Endothelial cell (in vitro differentiated cells): ENCODE measurements at regions not wholly inside any gene's neighbourhood (a gene's known extent, or its start where the extent isn't known, plus 50 kb on each side); places are given as distances from the start of the nearest gene placed in this dataset.

ENCODE experiments used
- DNase-seq: peaks from one replicate; pipeline ENCODE4 v3.0.0; 2021; ENCODE audit warnings: low spot score
- H3K27ac Mint-ChIP-seq: one replicate; pipeline ENCODE4 v1.8.0; 2021; ENCODE audit warnings: mixed read lengths, inconsistent platforms; ENCODE audit not compliant: unreplicated experiment
- H3K27me3 Mint-ChIP-seq: one replicate; pipeline ENCODE4 v1.8.0; 2021; ENCODE audit warnings: mild to moderate bottlenecking, moderate library complexity, mixed read lengths, inconsistent platforms; ENCODE audit not compliant: unreplicated experiment
- H3K36me3 Mint-ChIP-seq: one replicate; pipeline ENCODE4 v1.8.0; 2021; ENCODE audit warnings: mild to moderate bottlenecking, low read depth, mixed read lengths, inconsistent platforms; ENCODE audit not compliant: unreplicated experiment
- H3K4me1 Mint-ChIP-seq: one replicate; pipeline ENCODE4 v1.8.0; 2021; ENCODE audit warnings: mild to moderate bottlenecking, mixed read lengths, inconsistent platforms; ENCODE audit not compliant: unreplicated experiment
- H3K4me3 Mint-ChIP-seq: one replicate; pipeline ENCODE4 v1.8.0; 2021; ENCODE audit warnings: mild to moderate bottlenecking, mixed read lengths, inconsistent platforms; ENCODE audit not compliant: unreplicated experiment
- H3K9me3 Mint-ChIP-seq: one replicate; pipeline ENCODE4 v1.8.0; 2021; ENCODE audit warnings: mixed read lengths, inconsistent platforms; ENCODE audit not compliant: unreplicated experiment
- TF ChIP-seq, protein P1 (sequence below): fragments of 200-600 bp; sonication (generic); IDR thresholded peaks from one replicate; pipeline ENCODE4 v1.5.0; 2021; ENCODE audit warnings: antibody characterized with exemption; ENCODE audit not compliant: unreplicated experiment

- Mint-ChIP-seq H3K27me3 (peaks cover 3% of the 10 kb centered on the region), H3K27ac (no peak overlapping the region), H3K36me3 (peaks cover 11% of the 10 kb centered on the region), H3K4me3 (no peak overlapping the region), H3K9me3 (no peaks in the 10 kb centered on the region), H3K4me1 (peaks cover 13% of the 10 kb centered on the region)
- TF ChIP-seq, protein P1, sequence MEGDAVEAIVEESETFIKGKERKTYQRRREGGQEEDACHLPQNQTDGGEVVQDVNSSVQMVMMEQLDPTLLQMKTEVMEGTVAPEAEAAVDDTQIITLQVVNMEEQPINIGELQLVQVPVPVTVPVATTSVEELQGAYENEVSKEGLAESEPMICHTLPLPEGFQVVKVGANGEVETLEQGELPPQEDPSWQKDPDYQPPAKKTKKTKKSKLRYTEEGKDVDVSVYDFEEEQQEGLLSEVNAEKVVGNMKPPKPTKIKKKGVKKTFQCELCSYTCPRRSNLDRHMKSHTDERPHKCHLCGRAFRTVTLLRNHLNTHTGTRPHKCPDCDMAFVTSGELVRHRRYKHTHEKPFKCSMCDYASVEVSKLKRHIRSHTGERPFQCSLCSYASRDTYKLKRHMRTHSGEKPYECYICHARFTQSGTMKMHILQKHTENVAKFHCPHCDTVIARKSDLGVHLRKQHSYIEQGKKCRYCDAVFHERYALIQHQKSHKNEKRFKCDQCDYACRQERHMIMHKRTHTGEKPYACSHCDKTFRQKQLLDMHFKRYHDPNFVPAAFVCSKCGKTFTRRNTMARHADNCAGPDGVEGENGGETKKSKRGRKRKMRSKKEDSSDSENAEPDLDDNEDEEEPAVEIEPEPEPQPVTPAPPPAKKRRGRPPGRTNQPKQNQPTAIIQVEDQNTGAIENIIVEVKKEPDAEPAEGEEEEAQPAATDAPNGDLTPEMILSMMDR = no peak
- no peak for DNase-seq
Measured at GRCh38 chr16:27644165-27644564, 94.2 kb downstream of the KATNIP start.

DNA sequence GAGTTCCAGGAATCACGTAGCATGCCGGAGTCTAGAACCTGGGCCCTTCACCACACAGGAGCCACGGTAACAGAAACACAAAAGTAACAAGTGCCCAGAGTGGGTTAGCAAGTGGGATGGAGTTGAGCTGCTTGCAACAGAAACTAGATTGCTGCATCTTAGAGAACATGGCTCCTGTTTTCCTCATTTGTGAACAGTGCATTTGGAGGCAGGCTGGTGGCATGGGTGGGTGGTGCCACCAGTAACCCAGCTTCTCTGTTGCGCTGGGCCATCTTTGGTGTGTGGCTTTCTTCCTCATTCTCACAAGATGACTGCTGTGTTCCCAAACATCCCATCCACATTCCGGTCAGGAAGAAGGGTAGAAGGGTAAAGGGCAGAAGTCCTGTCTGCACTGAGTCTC is 95.5 kb downstream of the KATNIP start:
- H3K27ac Mint-ChIP-seq = no peak overlapping the region
- H3K4me1 Mint-ChIP-seq = peaks cover 16% of the 10 kb centered on the region

DNA sequence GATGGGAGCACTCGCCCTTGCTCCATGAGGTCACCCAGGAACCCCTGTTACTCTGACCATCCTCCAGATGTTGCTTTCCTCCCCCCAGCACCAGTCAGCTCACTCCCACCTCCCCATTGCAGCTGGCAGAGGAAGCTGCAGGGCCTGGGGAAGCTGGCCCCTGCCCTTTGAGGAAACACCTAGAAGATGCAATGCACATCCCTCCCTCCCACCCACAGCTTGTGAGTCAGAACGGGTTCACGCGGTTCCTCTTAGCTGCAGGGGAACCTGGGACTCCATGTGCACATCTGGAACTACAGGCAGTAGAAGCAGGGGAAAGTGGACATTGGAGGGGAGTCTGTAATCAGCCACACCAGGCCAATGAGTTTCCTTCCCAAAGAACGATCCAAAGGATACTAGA is 96.9 kb downstream of the KATNIP start:
- TF ChIP-seq, protein P1 = no peak
- no peak for DNase-seq
- Mint-ChIP-seq H3K36me3 (peaks cover 6% of the 10 kb centered on the region), H3K27me3 (peaks cover 3% of the 10 kb centered on the region), H3K4me3 (no peak overlapping the region), H3K27ac (no peak overlapping the region), H3K9me3 (no peaks in the 10 kb centered on the region), H3K4me1 (peaks cover 16% of the 10 kb centered on the region)

More for the DNA sequence above, 95.5 kb downstream of the KATNIP start:
- Mint-ChIP-seq H3K4me3 (no peak overlapping the region), H3K27me3 (peaks cover 3% of the 10 kb centered on the region), H3K36me3 (peaks cover 6% of the 10 kb centered on the region), H3K9me3 (no peaks in the 10 kb centered on the region)
- TF ChIP-seq, protein P1 = no peak
- DNase-seq = no peak

GRCh38 chr16:27649021-27649420 is 99.1 kb downstream of the KATNIP start:
- Mint-ChIP-seq H3K4me1 (peaks cover 16% of the 10 kb centered on the region), H3K9me3 (no peaks in the 10 kb centered on the region), H3K4me3 (no peak overlapping the region), H3K36me3 (peaks cover 6% of the 10 kb centered on the region), H3K27ac (no peak overlapping the region), H3K27me3 (peaks cover 3% of the 10 kb centered on the region)
- no peak for DNase-seq
- TF ChIP-seq, protein P1 = no peak

- Mint-ChIP-seq H3K9me3 (no peaks in the 10 kb centered on the region), H3K27ac (no peak overlapping the region), H3K27me3 (peaks cover 1% of the 10 kb centered on the region), H3K36me3 (no peaks in the 10 kb centered on the region), H3K4me1 (peaks cover 16% of the 10 kb centered on the region), H3K4me3 (no peak overlapping the region)
- DNase-seq = no peak
- TF ChIP-seq, protein P1 = no peak
Measured at GRCh38 chr16:27650073-27650701, 100.2 kb downstream of the KATNIP start.
